22Rv1 (cell line): ENCODE measurements at regions not wholly inside any gene's neighbourhood (a gene's known extent, or its start where the extent isn't known, plus 50 kb on each side); places are given as distances from the start of the nearest gene placed in this dataset.

Experiments used
- H3K27ac ChIP-seq: fragments of 450-650 bp; 2 replicates; pipeline ENCODE4 v1.5.1; 2017
- ZFX ChIP-seq: fragments of 450-650 bp; IDR thresholded peaks from 2 replicates; pipeline ENCODE4 v1.6.1; 2017; ENCODE audit warnings: antibody characterized with exemption, borderline replicate concordance
- TF ChIP-seq, protein P1 (sequence below): fragments of 450-650 bp; IDR thresholded peaks from 2 replicates; pipeline ENCODE4 v1.5.1; 2017; ENCODE audit warnings: mild to moderate bottlenecking

GRCh38 chr11:103659743-103660142, 376.7 kb upstream of the DDI1 start:
- H3K27ac ChIP-seq, result peak overlapping the region; percentile 31
- TF ChIP-seq ZFX, result no peak
- TF ChIP-seq, protein P1, sequence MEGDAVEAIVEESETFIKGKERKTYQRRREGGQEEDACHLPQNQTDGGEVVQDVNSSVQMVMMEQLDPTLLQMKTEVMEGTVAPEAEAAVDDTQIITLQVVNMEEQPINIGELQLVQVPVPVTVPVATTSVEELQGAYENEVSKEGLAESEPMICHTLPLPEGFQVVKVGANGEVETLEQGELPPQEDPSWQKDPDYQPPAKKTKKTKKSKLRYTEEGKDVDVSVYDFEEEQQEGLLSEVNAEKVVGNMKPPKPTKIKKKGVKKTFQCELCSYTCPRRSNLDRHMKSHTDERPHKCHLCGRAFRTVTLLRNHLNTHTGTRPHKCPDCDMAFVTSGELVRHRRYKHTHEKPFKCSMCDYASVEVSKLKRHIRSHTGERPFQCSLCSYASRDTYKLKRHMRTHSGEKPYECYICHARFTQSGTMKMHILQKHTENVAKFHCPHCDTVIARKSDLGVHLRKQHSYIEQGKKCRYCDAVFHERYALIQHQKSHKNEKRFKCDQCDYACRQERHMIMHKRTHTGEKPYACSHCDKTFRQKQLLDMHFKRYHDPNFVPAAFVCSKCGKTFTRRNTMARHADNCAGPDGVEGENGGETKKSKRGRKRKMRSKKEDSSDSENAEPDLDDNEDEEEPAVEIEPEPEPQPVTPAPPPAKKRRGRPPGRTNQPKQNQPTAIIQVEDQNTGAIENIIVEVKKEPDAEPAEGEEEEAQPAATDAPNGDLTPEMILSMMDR, result peak; percentile 16; the same call in 1 of the 2 replicates

DNA sequence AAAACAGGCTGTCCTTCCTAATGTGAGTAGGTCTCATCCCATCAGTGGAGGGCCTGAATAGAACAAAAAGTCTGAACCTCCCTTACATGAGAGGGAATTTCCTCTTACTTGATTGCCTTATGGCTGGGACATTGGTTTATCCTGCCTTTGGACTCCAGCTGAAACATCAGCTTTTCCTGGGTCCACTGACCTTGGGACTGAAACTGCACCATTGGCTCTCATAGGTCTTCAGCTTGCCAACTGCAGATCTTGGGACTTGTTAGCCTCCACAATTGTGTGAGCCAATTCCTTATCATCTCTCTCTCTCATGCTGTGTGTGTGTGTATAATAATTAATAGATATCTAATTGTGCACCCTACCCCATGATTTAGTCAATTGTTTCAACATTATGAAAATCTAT, 375.3 kb upstream of the DDI1 start:
- TF ChIP-seq ZFX, result no peak
- TF ChIP-seq, protein P1, result no peak
- peak overlapping the region; percentile 31 for H3K27ac ChIP-seq

DNA sequence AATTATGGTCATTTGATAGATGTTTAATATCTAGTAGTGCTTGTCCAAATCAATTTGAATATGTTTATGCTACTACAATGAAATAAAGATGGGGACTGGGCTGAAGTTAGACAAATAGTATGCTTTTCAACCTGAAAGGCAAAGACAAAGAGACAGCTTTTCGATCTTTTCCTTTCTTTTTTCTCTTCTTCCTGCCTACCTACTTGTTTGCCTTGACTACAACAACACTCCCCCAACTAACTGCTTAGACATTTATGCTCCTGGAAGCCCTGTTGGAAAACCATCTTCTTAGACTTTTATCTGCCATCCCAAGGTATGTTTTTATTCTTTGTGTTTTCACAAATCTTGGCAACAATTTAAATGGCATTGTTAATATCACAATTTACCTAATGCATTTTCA, 374.4 kb upstream of the DDI1 start:
- TF ChIP-seq, protein P1, result no peak
- TF ChIP-seq ZFX, result no peak

DNA sequence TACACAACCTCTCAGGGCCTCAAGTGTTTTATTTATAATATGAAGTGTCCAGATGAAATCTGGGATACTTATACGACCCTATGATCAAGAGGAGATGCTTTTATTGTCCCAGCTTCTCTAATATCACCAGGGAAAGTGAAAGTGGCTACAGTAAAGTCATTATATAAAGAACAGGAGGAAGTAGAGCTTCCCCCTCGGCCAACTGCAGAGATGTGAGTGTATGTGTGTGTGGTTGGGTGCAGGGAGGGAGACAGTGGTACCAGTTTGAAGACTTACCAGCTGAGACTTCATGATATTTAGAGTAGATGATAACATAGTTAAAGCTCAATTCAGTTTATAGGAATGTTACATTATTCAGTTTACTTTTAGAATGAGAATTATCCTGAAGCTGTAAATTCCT, 373.6 kb upstream of the DDI1 start:
- no peak overlapping the region for H3K27ac ChIP-seq
- TF ChIP-seq ZFX, result no peak
- TF ChIP-seq, protein P1, result no peak

More for the DNA sequence above, 374.4 kb upstream of the DDI1 start:
- H3K27ac ChIP-seq, result peak overlapping the region; percentile 31; the same call in 1 of the 2 replicates

GRCh38 chr11:103668859-103669258, 367.6 kb upstream of the DDI1 start:
- TF ChIP-seq, protein P1, result no peak
- no peak for TF ChIP-seq ZFX
- no peak overlapping the region for H3K27ac ChIP-seq

- TF ChIP-seq, protein P1, result no peak
- TF ChIP-seq ZFX, result no peak
- no peak overlapping the region for H3K27ac ChIP-seq
Measured at GRCh38 chr11:103671143-103671651, 365.2 kb upstream of the DDI1 start.

DNA sequence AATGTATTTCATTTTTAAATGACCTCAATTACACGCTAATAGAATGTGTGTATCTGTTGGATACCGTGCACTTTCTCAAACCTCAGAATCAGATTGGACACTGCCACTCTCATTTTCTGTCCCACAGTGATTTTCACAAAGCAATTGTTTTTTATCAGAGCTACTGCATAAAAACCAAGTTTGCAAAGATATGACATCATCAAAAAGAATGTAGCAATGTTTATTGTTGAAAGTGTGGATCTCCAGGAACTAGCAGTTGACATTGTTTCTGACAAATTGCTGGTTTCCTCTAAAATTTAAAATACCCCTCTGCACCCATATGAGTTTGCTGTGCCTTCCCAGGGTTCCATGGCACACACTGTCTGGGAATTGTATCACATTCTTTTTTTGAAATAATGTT, 362.7 kb upstream of the DDI1 start:
- no peak overlapping the region for H3K27ac ChIP-seq
- TF ChIP-seq ZFX, result no peak
- TF ChIP-seq, protein P1, result no peak
